Posterior vena cava (tissue), 2 donors: ENCODE measurements at regions not wholly inside any gene's neighbourhood (a gene's known extent, or its start where the extent isn't known, plus 50 kb on each side); places are given as distances from the start of the nearest gene placed in this dataset.
"Not testable (repeated sequence)": the region's sequence is repeated elsewhere in the genome, so short reads cannot be mapped to it uniquely, and the experiment has no call there.

ENCODE experiments used
- DNase-seq: peaks from one replicate; pipeline ENCODE4 v3.0.0-alpha.2; 2020; ENCODE audit warnings: low spot score
- intact Hi-C, 2 donors: fragments of 100-400 bp; cut with DNase I; formaldehyde crosslinking; loops; one replicate each; pipeline versions ENCODE4 v1.14.1 to v1.14.2; 2022 to 2023
- donor health status: DM: yes; HTN: yes; CAD: no.
- donor health status: DM: yes; HTN: yes; CAD: no.

DNA sequence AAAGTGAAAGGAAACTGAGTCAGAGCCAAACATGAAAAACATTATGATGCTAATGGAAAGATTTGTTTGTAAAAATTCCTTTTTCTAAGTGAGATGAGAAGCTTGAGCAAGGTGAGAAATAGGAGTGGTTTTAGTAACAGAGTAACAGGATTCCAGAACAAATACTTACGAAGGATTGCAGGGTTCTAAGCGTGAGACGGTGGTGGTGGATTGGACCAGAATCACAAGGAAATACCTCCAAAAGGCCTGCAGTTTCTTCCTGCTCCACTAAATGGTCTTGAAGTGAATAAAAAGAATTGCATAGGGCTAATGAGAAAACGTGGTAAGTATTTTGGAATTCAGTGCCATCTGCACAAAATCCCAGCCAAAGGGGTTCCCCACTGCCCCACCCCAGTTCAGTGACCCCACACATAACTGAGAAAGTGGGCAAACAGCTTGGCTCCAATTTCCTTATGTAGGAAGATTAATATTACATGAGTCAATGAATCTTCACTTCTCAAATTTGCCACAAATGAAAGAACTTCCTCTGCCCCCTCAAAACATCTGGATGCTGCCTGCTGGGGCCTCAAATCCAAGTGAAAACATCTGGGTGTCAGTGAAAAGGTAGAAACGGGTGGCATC, 283.8 kb upstream of the NR2F2 start:
- intact Hi-C loops = no loop called here
- DNase-seq = no peak

DNA sequence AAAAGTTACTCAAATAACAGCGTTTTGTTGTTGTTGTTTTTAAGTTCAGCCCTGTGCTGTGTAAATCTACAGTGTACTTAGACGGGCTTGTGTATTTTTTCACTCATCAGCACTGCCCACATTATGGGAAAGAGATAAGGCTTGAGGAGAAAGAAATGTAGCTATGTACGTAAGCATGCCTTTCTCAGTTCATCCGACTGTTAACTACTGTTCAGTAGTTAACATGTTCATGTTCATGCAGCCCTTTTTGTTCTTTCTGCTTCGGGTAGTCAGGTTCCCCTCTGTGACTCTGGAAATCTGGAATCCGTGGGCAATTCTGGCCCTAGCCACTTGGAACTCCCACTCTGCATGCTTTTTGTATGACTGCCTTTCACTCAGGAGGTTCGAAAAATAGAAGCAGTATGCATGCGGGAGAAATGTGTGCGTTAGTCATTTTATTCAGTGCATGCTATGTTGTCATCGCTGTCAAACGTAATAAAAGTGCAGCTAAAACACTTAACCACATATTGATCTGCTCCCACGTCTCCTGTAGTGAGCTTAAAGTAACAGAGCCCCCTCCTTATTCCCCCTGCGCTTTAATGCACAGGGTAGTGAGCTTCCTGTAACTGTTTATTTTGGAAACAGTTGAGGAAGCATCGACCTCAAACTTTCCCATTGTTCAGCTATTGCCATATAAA, 283.1 kb upstream of the NR2F2 start:
- no peak for DNase-seq
- intact Hi-C loops = no loop called here

DNA sequence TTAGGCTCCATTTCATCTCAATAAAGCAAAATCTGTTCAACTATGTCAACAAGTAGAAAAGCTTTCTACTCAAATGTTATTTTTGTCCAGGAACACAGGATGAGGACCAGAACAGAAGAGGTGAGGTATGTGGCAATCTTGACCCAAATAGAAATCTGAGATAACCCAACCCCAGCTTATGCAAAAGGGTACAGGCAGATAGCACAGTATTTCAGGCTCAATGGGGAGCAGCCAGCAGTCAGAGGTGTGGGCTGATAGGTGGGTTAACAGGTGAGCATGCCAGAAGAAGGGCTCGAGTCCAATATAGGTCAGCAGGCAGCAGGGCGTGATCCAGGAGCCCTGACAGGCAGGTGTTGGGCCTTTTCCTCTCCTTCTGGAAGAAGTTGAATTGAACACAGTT, 281.2 kb upstream of the NR2F2 start:
- DNase-seq = no peak
- intact Hi-C loops = no loop called here

DNA sequence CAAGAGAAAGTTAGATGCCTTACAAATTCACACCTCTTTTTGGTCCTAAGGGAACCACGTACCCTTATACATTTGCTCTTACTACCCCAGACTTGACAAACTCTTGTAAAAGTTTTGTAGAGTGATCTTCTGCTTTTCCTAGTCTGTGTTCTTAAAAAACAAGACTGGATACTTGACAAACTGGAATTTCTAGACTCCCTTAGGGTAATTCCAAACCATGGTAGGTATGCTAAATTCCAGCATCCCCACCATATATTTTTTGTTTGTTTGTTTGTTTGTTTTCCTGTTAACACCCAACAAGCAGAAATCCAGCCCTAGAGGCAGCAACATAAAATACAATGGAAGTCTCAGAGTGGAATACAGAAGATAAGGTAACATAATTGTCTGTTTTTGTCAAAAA, 280.7 kb upstream of the NR2F2 start:
- intact Hi-C loops = no loop called here
- DNase-seq = no peak

DNA sequence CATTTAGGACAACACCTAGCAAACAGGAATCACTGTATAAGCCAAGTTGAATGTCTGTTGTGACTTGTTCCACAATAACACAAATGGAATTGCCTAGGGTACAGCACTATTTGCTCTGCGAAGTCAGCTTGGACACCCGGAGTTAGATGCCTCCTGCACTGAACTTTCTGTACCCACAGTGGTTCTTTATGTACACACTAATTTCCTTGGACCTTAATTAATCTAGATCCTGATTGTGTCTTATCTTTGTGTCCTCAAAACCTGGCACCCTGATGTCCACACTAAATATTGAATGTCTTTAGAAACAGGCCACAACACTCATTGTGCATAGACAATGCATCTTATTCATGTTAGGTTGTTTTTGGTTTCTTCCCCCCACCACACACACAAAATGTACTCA, 278.9 kb upstream of the NR2F2 start:
- DNase-seq = no peak
- intact Hi-C loops = no loop called here

DNA sequence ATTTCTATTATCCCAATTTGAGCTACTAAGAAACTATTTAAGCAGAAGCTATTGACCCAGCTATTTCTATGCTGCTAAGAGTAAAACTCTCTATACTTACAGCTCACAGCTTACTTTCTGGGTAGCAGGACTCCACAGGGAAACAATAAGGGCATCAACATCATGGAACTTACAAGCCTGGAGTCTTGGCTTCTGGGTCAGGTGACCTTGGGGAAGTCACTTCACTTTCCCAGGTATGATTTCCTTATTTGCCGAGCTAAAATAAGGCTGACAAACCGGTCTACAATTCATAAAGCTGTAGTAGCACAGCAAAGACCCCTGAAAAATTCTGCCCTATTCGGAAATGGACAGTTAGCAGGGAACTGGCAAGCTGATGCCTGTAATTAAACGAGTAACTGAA, 278.3 kb upstream of the NR2F2 start:
- DNase-seq = no peak
- intact Hi-C loops = no loop called here

DNA sequence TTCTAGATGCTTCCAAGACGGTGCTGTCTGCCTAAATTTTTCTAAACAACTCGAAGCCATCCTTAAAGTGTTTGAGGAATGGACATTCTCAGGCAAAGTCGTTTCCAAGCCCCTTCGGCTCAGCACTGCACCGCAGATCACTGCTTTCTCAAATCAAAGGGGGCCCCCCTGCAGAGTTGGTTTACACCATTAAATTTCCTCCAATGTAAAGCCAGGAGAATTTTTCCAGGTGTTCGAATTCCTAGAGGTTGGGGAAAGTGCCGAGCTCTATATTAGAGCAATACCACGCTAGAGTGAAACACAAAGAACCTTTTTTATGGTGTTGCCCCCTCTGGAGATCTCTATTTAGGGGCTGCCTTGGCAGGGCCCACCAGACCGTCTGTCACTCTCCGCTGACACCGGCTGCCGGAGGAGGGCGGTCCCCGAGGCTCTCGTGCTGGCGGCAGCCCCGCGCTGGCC, 277.9 kb upstream of the NR2F2 start:
- intact Hi-C loops = no loop called here
- DNase-seq = no peak

DNA sequence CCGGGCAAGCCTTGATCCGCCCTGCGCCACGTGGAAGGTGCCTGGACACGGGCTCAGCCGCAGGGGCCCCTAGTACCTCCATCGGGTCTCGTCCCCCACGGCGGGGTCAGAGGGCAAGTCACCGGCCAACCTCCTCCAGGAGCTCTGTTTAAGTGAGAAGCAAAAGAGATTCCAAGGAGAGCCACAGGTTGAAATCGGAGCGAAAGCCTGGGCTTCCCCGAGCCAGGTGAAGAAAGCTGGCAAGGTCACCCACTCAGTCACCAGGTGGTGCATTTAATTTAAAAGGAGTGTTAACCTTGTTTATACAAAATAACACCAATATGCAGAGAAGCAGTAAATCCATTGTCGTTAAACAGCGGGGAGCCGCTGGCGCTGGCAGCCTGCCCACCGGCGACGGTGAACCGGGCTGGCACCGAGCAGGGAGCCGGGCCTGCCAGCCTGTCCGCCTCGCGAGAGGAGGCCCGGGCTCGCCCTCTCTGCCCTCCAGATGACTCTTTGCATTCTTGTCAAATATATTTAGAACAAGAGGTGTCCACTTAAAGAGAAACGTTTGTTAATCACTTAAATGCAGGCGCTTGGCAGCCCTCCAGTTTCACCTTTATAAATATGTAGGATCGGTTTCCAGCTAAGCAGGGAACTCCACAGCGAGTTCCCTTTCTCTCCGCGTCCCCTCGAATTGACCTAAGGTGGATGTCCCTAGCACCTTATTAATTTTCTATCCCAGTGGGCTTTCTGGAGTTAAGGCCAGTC, 277.3 kb upstream of the NR2F2 start:
- intact Hi-C loops = no loop called here
- no peak for DNase-seq

DNA sequence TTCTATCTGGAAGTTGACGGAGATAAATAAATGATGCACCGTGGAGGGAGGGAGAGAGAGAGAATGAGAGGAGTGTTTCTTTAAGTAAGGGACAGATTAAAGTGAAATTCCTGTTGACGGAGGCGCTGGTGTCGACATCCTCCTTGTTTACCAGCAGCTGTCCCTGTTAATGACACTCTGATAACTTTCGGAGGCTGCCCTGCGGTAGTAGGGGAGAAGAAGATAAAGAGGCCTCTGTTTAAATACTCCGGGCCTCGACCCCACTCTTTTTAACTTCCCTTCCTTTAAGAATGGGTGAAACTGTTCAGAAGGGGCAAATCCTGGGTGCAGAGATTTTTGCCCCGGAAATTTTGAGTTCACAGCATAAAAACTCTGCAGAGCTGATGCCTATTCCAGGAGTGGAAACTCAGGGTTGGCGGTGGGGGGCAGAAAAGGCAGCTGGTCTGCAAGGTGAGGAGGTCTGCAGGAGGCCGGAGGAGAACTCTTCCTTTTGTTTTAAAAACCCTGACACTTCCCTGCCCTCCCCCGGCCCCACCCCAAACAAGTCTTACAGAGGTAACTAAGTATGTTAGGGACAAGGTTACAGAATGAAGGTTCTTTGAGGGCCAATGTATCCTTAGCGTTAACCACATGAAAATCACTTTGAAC, 276.6 kb upstream of the NR2F2 start:
- intact Hi-C loops = no loop called here

DNA sequence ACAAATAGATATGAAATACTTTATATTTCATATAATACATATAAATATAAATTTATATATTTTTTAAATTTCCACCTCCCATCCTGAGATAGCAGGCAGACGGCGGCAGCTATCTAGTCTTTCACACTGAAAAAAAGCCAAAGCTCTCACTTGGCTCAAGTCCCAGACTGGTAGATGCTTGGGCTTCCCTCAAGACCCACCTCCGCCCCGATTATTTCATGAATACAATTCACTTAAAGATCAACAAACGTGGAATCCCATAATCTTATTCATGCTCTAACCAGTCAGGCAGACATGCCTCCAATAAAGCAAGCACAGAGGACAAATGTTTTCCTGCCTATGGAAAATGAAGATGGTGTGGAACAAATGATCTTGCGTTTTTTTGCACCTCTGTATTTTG, 275.9 kb upstream of the NR2F2 start:
- intact Hi-C loops = no loop called here
- DNase-seq = no peak

More for the DNA sequence above, 276.6 kb upstream of the NR2F2 start:
- DNase-seq = no peak

DNA sequence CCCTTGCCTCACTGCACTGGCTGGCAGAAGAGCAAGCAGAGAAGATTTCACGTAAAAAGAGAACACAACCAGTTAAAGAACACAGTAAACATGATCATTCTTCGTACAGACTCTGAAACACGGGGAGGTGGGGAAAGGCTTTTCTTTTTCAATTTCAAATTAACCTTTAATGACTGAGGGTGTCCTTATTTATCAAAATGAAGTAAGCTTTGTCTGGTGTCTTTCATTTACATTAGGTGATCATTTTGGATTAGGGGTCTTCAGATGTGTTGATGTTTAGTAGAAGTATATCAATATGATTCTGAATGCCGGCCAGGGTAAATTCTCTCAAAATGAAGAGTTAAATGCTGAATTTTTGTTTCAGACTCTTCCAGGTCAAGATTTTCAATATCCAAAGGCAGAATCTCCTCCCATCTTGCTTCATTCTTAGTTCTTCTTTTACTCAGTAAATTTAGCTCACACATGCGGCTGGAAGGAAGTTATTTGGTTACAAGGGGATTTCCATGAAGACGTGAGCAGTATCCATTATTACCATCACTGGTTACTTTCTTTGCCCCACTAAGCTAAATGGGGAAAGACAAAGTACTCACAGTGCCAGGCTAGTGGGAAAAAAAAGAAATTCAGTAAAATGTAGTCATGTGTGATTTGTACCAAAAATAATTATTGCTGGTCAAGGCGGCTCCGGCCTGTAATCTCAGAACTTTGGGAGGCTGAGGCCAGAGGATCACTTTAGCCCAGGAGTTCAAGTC, 272.2 kb upstream of the NR2F2 start:
- no peak for DNase-seq
- intact Hi-C loops = no loop called here

DNA sequence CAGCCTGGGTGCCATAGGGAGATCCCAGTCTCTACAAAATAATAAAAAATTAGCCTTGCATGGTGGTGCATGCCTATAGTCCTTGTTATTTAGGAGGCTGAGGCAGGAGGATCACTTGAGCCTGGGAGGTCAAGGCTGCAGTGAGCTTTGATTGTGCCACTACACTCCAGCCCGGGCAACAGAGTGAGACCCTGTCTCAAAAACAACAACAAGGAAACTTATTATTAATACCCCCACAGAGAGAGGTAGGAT, 271.7 kb upstream of the NR2F2 start:
- intact Hi-C loops, DNase-seq: not testable (repeated sequence)

DNA sequence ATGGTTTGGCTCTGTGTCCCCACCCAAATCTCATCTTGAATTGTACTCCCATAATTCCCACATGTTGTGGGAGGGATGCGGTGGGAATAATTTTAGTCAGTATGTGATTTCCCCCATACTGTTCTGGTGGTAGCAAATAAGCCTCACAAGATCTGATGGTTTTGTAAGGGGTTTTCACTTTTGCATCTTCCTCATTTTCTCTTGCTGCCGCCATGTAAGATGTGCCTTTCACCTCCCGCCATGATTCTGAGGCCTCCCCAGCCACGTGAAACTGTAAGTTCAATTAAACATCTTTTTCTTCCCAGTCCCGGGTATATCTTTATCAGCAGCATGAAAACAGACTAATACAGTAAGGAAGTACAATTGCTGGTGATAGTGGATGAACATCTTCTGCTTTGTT, 269.9 kb upstream of the NR2F2 start:
- DNase-seq, intact Hi-C loops: not testable (repeated sequence)

DNA sequence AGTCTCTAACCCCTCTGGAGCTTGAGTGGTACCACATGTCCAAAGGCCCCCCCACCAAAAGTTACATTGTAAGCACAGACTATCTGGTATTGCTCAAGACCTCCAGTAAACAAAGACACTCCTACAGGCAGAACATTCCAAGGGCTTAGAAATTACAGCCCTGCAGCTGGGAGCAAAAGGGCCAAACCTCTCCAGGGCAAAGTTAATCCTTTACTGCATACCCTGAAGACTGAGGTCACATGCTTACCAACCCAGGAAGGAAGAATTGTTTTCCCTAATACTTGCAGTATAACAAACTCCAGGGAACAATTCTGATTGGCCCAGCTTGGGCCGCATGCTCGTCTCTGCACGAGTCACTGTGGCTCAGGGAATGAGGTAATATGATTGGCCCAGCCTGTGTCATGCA, 266.1 kb upstream of the NR2F2 start:
- no peak for DNase-seq
- intact Hi-C loops = no loop called here

DNA sequence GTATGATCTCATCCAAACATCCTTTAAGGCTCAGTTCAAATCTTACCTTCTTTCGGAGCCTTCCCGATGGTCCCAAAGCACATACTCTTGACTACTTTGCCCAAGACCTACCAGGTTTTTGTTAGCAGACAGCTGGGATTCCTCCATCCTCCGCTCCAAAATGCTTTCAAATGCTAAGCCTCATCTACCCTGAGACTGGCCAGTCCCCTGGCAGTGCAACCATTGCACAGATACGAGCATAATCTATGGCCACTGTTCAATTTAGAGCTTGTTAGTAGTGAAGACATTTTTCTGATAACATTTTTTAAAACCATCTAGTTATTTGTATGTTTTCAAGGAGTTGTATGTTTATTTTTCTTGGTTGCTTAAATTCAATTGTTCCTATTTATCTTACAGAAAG, 264.4 kb upstream of the NR2F2 start:
- DNase-seq = no peak
- intact Hi-C loops = no loop called here

DNA sequence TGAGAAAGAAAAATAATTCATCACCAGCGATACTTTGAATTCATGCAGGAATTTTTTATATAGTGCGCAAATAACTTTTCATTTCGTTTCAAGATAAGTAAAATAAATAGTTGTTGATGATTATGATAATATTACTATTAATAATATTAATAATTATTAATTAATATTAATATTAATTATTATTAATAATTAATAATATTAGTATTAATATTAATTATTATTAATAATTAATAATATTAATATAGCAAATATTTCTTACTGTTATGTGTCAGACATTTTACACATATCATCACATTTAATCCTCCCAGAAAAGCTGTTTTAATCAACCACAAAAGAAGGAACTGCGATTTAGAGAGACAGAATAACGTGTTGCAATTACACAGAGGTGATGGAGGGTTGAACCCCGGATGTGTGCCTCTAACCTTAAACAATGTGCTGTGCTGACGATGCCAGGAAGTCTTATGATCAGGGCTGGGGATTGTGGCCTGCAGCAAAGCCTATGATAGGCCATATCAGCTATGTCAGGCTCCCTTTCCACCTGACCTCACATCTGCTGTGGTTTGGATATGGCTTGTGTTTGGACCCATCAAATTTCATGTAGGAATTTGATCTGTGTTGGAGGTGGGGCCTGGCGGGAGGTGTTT, 263.5 kb upstream of the NR2F2 start:
- intact Hi-C loops = no loop called here
- no peak for DNase-seq

DNA sequence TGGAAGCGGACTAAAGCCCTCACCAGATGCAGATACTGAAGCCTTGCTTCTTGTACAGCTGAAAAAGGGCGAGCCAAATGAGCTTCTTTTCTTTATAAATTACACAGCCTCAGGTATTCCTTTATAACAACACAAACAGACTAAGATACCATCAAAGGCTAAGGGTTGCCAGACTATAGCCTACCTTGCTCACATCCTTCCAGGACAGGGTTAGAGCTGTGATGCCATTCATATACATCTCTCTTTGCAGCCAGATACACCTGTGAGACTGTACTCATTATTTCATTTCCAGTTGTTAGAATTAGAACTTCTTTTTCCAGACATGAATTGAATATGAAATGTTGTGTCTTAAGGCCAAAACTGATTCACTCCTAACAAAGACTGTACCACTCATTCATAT, 262.8 kb upstream of the NR2F2 start:
- intact Hi-C loops = no loop called here

DNA sequence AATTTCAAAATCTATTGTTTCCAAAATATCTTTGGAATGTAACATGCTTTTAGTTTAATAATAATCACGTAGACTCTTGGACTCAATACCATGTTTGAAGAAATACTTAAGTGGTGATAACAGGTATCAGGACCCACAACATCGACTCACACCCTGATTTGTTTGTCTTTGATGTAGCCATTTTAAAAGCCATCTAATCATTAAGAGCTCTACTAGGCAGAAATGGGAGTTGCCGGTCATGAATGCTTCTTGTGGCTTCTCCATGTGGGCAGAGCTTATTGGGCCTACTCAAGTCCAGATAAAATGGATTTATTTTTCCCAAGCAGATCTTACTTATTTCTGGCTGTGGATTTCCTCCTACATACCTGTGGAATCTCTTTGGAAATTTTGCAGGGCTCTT, 261.6 kb upstream of the NR2F2 start:
- intact Hi-C loops = no loop called here
- DNase-seq = no peak

More for the DNA sequence above, 262.8 kb upstream of the NR2F2 start:
- no peak for DNase-seq

DNA sequence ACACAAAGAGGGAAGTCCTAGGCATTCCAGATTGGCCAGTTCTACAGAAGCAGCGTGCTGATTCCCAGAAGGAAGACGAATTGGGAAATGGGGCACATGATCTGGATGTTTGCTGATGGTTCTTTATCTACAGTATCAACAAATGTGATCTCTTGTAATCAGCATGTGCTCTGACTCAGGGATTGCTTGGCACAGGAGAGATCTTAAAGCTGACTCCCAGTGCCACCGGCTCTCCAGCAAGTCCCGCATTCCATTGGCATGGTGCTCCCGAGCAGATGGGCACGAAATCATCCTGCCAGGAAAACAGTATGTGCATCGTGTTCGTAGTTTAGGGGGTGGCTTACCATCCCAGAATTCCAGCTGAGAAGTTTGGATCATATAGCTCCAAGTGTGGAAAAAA, 259.9 kb upstream of the NR2F2 start:
- DNase-seq = no peak
- intact Hi-C loops = no loop called here
